RWPE1 (cell line): ENCODE measurements at regions not wholly inside any gene's neighbourhood (a gene's known extent, or its start where the extent isn't known, plus 50 kb on each side); places are given as distances from the start of the nearest gene placed in this dataset.
"Not testable (repeated sequence)": the region's sequence is repeated elsewhere in the genome, so short reads cannot be mapped to it uniquely, and the experiment has no call there.

ENCODE experiments used
- CTCF ChIA-PET: fragments of 350-600 bp; sonication (Branson Sonifier 250); formaldehyde crosslinking; extraction: SDS; loops from one replicate; lab custom pipeline; 2021; lab: Yijun Ruan, JAX
- POLR2A ChIA-PET: fragments of 400-600 bp; formaldehyde crosslinking; extraction: SDS; loops from one replicate; lab custom pipeline; 2020; ENCODE audit warnings: antibody characterized with exemption; ENCODE audit not compliant: low non-redundant PET; lab: Yijun Ruan, JAX
- DNase-seq: peaks from one replicate; pipeline ENCODE4 v3.0.0; 2012; ENCODE audit warnings: low spot score
- H3K27ac ChIP-seq: fragments of 450-650 bp; 2 replicates; pipeline ENCODE4 v1.5.1; 2017
- CTCF ChIP-seq: fragments of 450-650 bp; conservative IDR thresholded peaks from 2 replicates; pipeline ENCODE4 v1.5.1; 2017; ENCODE audit warnings: low read depth, mild to moderate bottlenecking

GRCh38 chr6:168170841-168171601 is 92.0 kb upstream of the FRMD1 start:
- DNase-seq: no peak
- TF ChIP-seq CTCF: no peak
- H3K27ac ChIP-seq: no peak overlapping the region
- POLR2A ChIA-PET: no interaction called here
- CTCF ChIA-PET: interaction anchor here (0.7 kb wide), 1 partner anchor 151 kb away, joined by 5 read pairs; no protein-coding TSS in a partner anchor

- ChIA-PET CTCF (no interaction called here), POLR2A (no interaction called here)
- DNase-seq: no peak
- no peak for TF ChIP-seq CTCF
- H3K27ac ChIP-seq: no peak overlapping the region
Observed at GRCh38 chr6:168169624-168170023, 90.6 kb upstream of the FRMD1 start.

- CTCF ChIA-PET, H3K27ac ChIP-seq, POLR2A ChIA-PET, DNase-seq: not testable (repeated sequence)
Observed at GRCh38 chr6:168168936-168169335, 89.9 kb upstream of the FRMD1 start.

GRCh38 chr6:168168330-168168729 is 89.3 kb upstream of the FRMD1 start:
- POLR2A ChIA-PET, CTCF ChIA-PET, H3K27ac ChIP-seq, DNase-seq: not testable (repeated sequence)

GRCh38 chr6:168167431-168168315 is 88.7 kb upstream of the FRMD1 start:
- ChIA-PET CTCF (no interaction called here), POLR2A (no interaction called here)
- H3K27ac ChIP-seq: no peak overlapping the region
- TF ChIP-seq CTCF: no peak
- no peak for DNase-seq

- H3K27ac ChIP-seq: no peak overlapping the region
- DNase-seq: no peak
- ChIA-PET CTCF (no interaction called here), POLR2A (no interaction called here)
- TF ChIP-seq CTCF: no peak
Observed at GRCh38 chr6:168166627-168167026, 87.6 kb upstream of the FRMD1 start.

- ChIA-PET CTCF (no interaction called here), POLR2A (no interaction called here)
- TF ChIP-seq CTCF: no peak
- DNase-seq: no peak
- no peak overlapping the region for H3K27ac ChIP-seq
Observed at GRCh38 chr6:168165891-168166290, 86.9 kb upstream of the FRMD1 start.
